Tongue (tissue), 1 donor: ENCODE measurements at regions not wholly inside any gene's neighbourhood (a gene's known extent, or its start where the extent isn't known, plus 50 kb on each side); places are given as distances from the start of the nearest gene placed in this dataset.
A peak's percentile ranks its signal among the peaks of the same experiment; 100 is the strongest.

Source experiments
- DNase-seq: peaks from one replicate; pipeline ENCODE4 v3.0.0-alpha.2; 2015

DNA sequence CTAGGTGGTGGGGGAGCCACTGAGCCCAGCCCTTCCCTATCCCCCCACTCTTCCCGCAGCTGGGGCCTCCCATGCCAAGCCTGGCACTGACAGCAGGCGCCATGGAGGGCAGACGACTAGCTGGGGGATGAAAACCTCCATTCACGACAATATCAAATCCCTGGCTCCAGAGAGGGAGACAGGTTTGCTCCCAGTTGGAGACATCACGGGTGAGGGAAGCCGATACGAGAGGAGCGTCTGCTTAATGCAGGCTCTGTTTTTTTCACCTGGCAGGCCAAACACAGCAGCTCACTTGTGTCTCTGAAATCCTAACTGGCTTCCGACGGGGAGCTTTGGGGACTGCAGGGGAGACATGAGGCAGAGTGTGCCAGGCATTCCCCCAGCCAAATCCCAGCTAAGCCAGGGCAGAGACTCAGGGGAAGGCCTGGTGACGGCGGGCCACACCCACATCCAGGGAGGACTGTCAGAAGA lies 307.4 kb upstream of the ZMIZ1 start:
- DNase-seq, result peak; percentile 75

GRCh38 chr10:78762086-78762630 lies 306.6 kb upstream of the ZMIZ1 start:
- no peak for DNase-seq

GRCh38 chr10:78763234-78763633 lies 305.5 kb upstream of the ZMIZ1 start:
- no peak for DNase-seq

DNA sequence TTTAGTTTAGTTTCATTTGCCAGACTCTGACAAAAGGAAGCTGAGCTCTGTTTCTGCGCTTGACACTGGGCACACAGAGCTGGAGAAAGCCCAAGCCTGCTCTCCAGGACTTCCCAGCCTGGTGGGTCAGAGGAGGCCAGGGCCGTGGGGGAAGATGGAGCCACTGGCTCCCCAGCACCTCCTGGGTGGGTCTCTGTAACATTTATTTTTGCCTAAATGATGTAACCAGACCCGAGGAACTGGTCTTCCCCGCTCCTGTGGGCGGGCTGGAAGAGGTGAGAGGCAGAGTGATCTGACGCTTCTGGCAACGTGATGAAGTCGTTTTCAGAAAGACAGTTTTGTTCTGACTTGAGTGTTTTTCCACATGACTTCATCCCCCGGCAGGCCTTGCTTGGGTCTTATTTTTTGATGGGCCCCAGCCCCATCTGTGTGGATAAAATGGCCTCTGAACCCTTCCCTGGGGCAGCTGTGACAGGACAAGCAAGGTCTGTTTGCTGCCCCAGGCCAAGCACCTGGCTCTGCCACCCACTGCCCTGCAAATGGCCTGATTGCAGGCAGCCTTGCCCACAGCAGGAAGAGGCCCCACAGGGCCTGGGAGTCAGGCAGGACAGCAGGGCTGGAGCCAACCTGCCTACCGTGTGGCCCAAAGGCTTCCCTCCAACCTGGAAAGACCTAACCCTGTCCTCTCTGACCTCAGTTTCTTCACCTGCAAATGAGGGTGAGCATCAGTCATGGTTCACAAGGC lies 304.9 kb upstream of the ZMIZ1 start:
- DNase-seq, result peak; percentile 87

DNA sequence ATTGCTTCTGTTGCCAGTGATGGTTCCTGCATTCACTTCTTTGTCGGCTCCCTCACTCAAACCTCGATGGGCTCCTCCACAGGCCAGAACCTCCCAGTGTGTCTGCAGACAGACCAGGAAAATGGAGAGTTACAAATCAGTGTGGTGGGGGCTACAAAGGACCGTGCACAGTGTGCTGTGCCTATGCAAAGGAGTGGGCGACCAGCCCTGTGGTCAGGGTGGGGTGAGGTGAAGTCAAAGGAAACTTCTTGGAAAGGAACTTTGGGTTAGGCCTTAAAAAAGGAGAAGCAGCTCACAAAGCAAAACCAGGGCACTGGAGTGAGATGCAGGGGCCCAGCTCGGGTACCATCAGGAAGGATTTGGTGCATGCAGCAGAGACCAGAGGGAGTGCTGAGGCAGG lies 304.3 kb upstream of the ZMIZ1 start:
- no peak for DNase-seq

DNA sequence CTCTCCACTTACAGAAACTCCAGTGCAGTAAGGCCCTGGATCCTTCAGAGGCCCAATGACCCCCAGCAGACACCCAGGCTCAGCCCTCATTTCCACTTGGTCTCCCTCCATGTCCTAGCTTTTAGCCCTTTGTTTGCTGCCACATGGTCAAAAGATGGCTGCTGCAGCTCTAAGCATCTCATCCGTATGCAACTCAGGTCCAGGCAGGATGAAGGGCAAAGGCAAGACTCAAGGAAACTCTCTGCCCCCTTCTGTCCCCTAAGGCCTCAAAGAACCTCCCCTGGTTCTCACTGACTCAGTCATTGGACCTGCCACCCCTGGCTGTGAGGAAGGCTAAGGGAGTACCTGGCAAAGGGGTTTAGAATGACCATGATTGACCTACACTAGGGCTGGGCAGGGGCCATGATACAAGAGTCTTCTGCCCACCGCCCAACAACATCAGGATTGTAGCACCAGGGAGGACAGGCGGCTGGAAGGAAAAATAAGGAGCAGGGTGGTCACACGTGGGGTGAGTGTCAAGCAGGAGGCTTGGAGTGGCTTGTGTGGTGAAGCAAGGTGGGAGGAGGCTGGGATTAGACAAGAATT lies 303.8 kb upstream of the ZMIZ1 start:
- no peak for DNase-seq

DNA sequence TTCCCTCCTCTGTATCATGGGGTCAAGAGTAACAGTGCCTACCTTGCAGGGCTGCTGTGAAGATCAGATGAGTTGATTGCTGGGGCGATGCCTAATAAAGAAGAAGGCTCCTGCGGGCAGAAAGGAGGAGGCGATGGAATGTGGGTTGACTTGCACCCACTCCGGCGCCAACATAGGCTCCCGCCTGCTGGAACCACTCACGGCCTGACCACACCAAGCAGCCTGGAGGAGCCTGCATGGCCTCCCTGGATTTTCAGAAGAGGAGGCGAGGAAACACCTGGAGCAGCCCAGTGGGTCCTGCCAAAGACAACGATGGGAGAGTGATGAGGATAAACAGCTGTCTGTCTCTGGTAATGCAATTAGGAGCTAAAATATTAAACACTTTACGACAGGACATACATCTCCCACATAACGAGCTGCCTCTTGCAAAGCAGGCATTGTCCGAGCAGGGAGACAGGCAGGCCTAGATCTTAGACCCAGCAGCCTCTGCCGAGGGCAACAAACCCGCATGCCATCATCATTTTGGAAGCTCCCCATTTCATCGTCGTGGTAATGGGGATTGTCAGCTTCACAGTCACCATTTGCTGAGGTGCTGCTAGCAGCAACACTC lies 302.9 kb upstream of the ZMIZ1 start:
- no peak for DNase-seq

GRCh38 chr10:78766603-78767002 lies 302.2 kb upstream of the ZMIZ1 start:
- no peak for DNase-seq

GRCh38 chr10:78768041-78768835 lies 300.5 kb upstream of the ZMIZ1 start:
- peak; percentile 62 for DNase-seq

- no peak for DNase-seq
Observed at GRCh38 chr10:78768876-78769275, 299.9 kb upstream of the ZMIZ1 start.

DNA sequence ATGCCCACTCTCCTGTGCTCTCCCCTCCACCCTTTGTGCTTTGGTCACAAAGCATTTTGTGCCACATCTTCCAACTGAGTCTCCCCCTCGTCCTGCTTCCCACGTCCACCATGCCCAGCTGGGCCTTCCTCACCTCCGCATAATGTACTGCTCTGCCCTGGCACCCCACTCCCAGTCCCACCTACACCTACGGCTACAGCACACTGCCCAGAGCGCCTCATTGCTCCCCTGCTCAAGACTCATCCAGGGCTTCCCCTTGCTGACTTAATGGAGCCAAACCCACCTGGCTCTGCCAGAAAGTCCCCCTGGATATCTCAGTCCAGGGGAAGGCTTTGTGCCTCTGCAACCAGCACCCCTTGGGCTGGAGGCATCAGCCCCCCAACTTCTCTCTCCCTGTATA lies 299.2 kb upstream of the ZMIZ1 start:
- no peak for DNase-seq

GRCh38 chr10:78770167-78771090 lies 298.3 kb upstream of the ZMIZ1 start:
- DNase-seq, result no peak

DNA sequence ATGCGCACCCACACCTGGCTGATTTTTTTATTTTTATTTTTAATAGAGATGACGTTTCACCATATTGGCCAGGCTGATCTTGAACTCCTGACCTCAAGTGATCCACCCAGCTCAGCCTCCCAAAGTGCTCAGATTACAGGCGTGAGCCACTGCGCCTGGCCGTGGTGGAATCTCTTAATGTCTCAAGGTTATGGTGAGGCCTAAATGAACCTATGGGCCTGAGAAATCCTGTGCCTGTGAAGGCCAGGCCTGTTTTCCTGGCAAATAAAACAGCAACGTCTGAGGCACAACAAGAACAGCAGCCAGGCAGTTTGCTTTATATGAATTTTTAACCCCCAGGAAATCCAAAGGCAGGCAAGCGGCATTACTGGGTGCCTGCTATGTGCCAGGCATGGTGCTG lies 297.5 kb upstream of the ZMIZ1 start:
- DNase-seq, result no peak

GRCh38 chr10:78771808-78772455 lies 296.8 kb upstream of the ZMIZ1 start:
- DNase-seq, result peak; percentile 78

DNA sequence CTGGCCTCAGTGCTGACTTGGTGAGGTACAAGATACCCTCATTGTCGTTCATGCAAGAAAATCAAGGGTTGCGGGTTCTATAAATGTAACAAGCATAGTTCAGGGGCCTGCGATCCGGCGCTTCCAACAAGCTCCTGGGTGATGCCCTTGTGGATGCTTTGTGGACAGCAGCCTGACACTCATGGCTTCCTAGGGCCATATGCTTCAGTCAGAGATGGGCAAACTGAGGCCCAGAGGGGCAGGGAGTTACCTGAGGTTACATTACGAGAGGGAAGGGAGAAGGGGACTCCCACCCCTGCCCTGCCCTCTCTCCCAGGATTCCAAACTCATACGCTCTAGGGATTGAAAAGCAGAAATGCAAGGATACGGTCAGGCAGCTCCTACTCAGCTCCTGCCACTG lies 296.3 kb upstream of the ZMIZ1 start:
- DNase-seq, result no peak

GRCh38 chr10:78772986-78773530 lies 295.7 kb upstream of the ZMIZ1 start:
- DNase-seq, result no peak

GRCh38 chr10:78774614-78774998 lies 294.2 kb upstream of the ZMIZ1 start:
- DNase-seq, result no peak

DNA sequence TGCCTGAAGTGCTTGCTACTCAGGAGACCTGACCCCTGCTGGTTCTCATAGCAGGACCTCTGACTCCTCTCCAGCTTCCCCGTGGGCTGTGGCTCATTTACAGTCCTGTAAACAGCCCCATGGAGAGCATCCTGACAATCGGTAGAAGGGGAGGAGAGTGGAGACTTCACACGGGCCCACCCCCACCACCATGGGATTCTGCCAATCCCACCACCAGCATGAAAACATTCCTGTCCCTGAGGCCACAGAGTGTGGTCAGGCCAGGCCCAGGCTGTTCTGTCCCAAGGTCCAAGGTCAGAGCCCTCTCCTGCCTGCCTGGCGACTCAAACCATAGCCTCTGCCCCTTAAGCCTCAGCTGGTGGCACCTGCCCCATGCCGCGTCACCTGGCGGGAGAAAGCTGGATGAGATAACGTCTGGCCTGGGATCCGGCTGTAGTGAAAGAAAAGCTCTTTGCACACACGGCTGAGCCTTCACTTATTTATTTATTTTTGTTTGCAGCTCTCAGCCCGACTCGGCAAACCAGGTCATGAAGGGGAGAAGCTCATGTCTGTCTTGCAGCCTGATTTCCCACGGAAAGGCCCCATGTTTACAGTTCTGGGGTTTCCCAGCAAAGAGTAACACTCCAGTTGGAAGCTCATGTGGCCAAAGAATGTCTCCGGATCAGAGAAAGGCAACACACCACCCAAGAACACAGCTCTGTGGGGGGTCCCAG lies 293.6 kb upstream of the ZMIZ1 start:
- peak; percentile 72 for DNase-seq

DNA sequence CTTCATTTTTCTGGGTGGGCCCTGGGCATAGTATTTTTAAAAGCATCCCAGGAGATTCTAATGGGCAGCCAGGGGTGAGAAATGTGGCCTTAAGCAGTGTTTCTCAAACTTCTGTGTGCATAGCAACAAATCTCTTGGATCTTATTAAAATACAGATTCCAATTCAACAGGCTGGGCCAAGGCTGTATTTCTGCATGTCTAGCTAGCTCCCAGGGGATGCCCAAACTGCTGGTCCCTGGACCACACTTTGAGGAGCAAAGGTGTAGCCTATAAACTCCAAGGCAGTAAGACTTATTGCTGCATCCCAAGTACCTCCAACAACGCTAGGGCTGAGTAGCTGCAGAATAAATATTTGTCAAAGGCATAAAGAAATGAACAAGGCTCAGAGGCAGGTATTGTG lies 292.9 kb upstream of the ZMIZ1 start:
- no peak for DNase-seq

DNA sequence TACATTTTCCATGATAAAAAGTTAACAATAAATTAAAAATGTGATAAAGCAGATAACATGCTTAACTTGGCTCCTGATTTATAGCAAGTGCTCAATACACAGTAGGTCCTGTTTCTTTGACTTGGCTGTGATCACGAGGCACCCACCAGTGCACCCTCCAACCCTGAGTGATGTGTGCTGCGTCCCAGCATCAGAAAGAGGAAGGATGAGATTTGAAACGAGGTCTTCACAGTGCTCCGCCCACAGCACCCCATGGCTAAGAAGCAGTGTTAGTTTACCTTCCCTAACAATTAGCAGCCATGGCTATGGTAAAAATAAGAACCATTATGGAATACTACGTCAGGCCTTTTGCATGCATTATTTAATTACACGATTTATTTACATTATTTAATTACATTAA lies 292.0 kb upstream of the ZMIZ1 start:
- DNase-seq, result no peak
